ENCODE measurements at regions not wholly inside any gene's neighbourhood (a gene's known extent, or its start where the extent isn't known, plus 50 kb on each side); places are given as distances from the start of the nearest gene placed in this dataset.

DNA sequence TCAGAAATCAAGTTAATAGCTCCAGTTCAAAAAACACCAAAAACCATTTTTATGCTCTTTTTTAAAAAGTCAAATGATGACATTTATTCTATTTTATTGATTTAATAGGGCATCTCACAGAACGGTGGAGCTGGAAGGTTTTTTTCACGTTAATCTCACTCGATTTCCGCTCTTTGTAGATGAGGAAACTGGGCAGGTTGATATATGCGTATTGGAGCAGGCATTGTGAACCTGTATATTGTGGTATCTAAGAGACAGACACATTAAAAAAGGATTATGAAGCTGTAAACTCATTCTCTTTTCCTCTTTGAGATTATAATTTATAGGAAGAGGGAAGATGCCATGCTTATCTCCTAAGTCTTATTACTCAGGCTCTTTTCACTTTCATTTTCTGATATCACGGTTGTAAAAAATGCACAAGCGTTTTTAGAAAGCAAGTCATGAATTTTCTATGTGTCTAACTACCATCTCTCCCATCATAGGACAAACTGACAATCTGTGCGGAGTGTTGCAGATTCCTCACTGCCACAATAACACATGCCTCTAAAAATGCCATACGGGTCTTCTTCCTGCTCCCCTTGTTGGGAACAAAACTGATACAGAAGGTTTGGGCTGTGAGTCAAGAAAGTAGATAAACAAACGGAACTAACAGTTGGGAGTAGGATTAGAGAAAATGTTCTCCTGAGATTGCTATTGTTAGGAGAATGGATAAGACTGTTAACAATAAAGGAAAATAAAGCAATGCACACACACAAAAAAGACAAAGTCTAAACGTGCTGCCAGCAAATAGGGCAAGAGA is 1997.7 kb downstream of the MAT2B start:
- H3K4me3 ChIP-seq (ENCODE audit: low read depth in 1 of 3, low read length in 3 of 3) = peak overlapping the region in 1 of 3 donors; percentile 32

DNA sequence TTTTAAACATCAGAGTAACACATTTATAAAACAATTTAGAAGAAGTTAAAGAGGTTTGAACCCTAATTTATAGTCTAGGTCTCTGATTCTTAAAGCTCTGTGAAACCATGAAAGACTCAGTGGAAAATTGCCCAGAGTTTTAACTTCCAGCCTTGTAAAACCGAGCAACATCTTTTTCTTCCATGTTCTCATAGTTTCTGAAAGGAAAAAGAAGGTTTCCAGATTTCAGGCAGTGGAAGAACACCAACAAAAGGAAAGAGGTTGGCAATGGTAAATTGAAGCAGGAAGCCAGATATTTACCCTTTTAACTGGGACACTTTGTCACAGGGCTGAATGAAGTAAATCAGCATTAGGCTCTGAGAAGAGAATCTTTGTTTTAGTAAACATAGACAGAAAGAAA is 1999.3 kb downstream of the MAT2B start:
- no peaks in the 10 kb centered on the region for H3K36me3 ChIP-seq (ENCODE audit: control insufficient read depth in 4 of 4, insufficient read depth in 3 of 4, low read depth in 1 of 4, low read length in 3 of 4)
- H3K27me3 ChIP-seq (ENCODE audit: control insufficient read depth in 4 of 4, insufficient read depth in 4 of 4, low read length in 3 of 4) = no peaks in the 10 kb centered on the region
- H3K9me3 ChIP-seq (ENCODE audit: control insufficient read depth in 4 of 4, low read length in 3 of 4) = peaks cover 0 to 13% (median under 1%) of the 10 kb centered on the region in 4 donors
- no peak overlapping the region for H3K27ac ChIP-seq (ENCODE audit: low read depth in 1 of 2, low read length in 2 of 2)
- no peak for TF ChIP-seq FOXA1 (IDR thresholded peaks at IDR 0.05)
- TF ChIP-seq, protein P1, sequence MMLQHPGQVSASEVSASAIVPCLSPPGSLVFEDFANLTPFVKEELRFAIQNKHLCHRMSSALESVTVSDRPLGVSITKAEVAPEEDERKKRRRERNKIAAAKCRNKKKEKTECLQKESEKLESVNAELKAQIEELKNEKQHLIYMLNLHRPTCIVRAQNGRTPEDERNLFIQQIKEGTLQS (IDR thresholded peaks at IDR 0.05) = no peak
- TF ChIP-seq, protein P2, sequence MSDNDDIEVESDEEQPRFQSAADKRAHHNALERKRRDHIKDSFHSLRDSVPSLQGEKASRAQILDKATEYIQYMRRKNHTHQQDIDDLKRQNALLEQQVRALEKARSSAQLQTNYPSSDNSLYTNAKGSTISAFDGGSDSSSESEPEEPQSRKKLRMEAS (IDR thresholded peaks at IDR 0.05) = no peak
- TF ChIP-seq, protein P3, sequence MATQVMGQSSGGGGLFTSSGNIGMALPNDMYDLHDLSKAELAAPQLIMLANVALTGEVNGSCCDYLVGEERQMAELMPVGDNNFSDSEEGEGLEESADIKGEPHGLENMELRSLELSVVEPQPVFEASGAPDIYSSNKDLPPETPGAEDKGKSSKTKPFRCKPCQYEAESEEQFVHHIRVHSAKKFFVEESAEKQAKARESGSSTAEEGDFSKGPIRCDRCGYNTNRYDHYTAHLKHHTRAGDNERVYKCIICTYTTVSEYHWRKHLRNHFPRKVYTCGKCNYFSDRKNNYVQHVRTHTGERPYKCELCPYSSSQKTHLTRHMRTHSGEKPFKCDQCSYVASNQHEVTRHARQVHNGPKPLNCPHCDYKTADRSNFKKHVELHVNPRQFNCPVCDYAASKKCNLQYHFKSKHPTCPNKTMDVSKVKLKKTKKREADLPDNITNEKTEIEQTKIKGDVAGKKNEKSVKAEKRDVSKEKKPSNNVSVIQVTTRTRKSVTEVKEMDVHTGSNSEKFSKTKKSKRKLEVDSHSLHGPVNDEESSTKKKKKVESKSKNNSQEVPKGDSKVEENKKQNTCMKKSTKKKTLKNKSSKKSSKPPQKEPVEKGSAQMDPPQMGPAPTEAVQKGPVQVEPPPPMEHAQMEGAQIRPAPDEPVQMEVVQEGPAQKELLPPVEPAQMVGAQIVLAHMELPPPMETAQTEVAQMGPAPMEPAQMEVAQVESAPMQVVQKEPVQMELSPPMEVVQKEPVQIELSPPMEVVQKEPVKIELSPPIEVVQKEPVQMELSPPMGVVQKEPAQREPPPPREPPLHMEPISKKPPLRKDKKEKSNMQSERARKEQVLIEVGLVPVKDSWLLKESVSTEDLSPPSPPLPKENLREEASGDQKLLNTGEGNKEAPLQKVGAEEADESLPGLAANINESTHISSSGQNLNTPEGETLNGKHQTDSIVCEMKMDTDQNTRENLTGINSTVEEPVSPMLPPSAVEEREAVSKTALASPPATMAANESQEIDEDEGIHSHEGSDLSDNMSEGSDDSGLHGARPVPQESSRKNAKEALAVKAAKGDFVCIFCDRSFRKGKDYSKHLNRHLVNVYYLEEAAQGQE (IDR thresholded peaks at IDR 0.05) = no peak
- no peak for TF ChIP-seq YY1 (IDR thresholded peaks at IDR 0.05)
- TF ChIP-seq, protein P4, sequence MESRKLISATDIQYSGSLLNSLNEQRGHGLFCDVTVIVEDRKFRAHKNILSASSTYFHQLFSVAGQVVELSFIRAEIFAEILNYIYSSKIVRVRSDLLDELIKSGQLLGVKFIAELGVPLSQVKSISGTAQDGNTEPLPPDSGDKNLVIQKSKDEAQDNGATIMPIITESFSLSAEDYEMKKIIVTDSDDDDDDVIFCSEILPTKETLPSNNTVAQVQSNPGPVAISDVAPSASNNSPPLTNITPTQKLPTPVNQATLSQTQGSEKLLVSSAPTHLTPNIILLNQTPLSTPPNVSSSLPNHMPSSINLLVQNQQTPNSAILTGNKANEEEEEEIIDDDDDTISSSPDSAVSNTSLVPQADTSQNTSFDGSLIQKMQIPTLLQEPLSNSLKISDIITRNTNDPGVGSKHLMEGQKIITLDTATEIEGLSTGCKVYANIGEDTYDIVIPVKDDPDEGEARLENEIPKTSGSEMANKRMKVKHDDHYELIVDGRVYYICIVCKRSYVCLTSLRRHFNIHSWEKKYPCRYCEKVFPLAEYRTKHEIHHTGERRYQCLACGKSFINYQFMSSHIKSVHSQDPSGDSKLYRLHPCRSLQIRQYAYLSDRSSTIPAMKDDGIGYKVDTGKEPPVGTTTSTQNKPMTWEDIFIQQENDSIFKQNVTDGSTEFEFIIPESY (IDR thresholded peaks at IDR 0.05) = no peak
- no peak for TF ChIP-seq HNF4G (IDR thresholded peaks at IDR 0.05)
- no peak for TF ChIP-seq HNF4A (conservative IDR thresholded peaks at IDR 0.05)
- H3K4me1 ChIP-seq (ENCODE audit: control insufficient read depth in 4 of 4, insufficient read depth in 4 of 4, low read length in 3 of 4) = peaks cover 0 to 2% (median 0%) of the 10 kb centered on the region in 4 donors
- DNase-seq (ENCODE audit: low spot score) = no peak
- no peak overlapping the region for H3K9ac ChIP-seq (ENCODE audit: low read depth in 1 of 2, low read length in 2 of 2)
- WGBS = 66% methylated on average over 1 of the region's 1 CpG
- no peak overlapping the region for H3K4me3 ChIP-seq (ENCODE audit: low read depth in 1 of 3, low read length in 3 of 3)

More for the DNA sequence above, 1997.7 kb downstream of the MAT2B start:
- DNase-seq (ENCODE audit: low spot score) = no peak
- Histone ChIP-seq H3K27me3 (ENCODE audit: control insufficient read depth in 4 of 4, insufficient read depth in 4 of 4, low read length in 3 of 4) (no peaks in the 10 kb centered on the region), H3K9ac (ENCODE audit: low read depth in 1 of 2, low read length in 2 of 2) (no peak overlapping the region), H3K9me3 (ENCODE audit: control insufficient read depth in 4 of 4, low read length in 3 of 4) (peaks cover 0 to 9% (median 0%) of the 10 kb centered on the region in 4 donors), H3K36me3 (ENCODE audit: control insufficient read depth in 4 of 4, insufficient read depth in 3 of 4, low read depth in 1 of 4, low read length in 3 of 4) (no peaks in the 10 kb centered on the region), H3K4me1 (ENCODE audit: control insufficient read depth in 4 of 4, insufficient read depth in 4 of 4, low read length in 3 of 4) (peaks cover 0 to 2% (median 0%) of the 10 kb centered on the region in 4 donors), H3K27ac (ENCODE audit: low read depth in 1 of 2, low read length in 2 of 2) (peak overlapping the region in 1 of 2 donors; percentile 20)
- TF ChIP-seq YY1 (IDR thresholded peaks at IDR 0.05) (no peak), FOXA1 (IDR thresholded peaks at IDR 0.05) (no peak), NR2F2 (IDR thresholded peaks at IDR 0.05) (no peak), FOXA2 (IDR thresholded peaks at IDR 0.05) (no peak), EGR1 (IDR thresholded peaks at IDR 0.05; ENCODE audit: low read depth in 2 of 2) (no peak), SP1 (IDR thresholded peaks at IDR 0.05) (no peak), JUND (IDR thresholded peaks at IDR 0.05) (no peak)
- TF ChIP-seq, protein P5, sequence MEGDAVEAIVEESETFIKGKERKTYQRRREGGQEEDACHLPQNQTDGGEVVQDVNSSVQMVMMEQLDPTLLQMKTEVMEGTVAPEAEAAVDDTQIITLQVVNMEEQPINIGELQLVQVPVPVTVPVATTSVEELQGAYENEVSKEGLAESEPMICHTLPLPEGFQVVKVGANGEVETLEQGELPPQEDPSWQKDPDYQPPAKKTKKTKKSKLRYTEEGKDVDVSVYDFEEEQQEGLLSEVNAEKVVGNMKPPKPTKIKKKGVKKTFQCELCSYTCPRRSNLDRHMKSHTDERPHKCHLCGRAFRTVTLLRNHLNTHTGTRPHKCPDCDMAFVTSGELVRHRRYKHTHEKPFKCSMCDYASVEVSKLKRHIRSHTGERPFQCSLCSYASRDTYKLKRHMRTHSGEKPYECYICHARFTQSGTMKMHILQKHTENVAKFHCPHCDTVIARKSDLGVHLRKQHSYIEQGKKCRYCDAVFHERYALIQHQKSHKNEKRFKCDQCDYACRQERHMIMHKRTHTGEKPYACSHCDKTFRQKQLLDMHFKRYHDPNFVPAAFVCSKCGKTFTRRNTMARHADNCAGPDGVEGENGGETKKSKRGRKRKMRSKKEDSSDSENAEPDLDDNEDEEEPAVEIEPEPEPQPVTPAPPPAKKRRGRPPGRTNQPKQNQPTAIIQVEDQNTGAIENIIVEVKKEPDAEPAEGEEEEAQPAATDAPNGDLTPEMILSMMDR (IDR thresholded peaks at IDR 0.05; ENCODE audit: low read depth, low read length, missing input control) = no peak
- TF ChIP-seq, protein P1 (IDR thresholded peaks at IDR 0.05) = no peak
- TF ChIP-seq, protein P2 (IDR thresholded peaks at IDR 0.05) = no peak
- TF ChIP-seq, protein P4 (IDR thresholded peaks at IDR 0.05) = no peak
- 57% methylated on average over 11 of the region's 11 CpGs for WGBS

Data from liver (tissue), 8 donors.